ENCODE measurements at regions not wholly inside any gene's neighbourhood (a gene's known extent, or its start where the extent isn't known, plus 50 kb on each side); places are given as distances from the start of the nearest gene placed in this dataset.
"Not testable (repeated sequence)": the region's sequence is repeated elsewhere in the genome, so short reads cannot be mapped to it uniquely, and the experiment has no call there.

GRCh38 chr7:50854831-50855230 lies 72.1 kb upstream of the GRB10 start:
- DNase-seq, result no peak

GRCh38 chr7:50854247-50854646 lies 71.6 kb upstream of the GRB10 start:
- DNase-seq, result no peak

- peak in 1 of 14 donors; percentile 9 for DNase-seq
Measured at GRCh38 chr7:50853311-50853710, 70.6 kb upstream of the GRB10 start.

GRCh38 chr7:50852901-50853300 lies 70.2 kb upstream of the GRB10 start:
- no peak for DNase-seq

- DNase-seq, result no peak
Measured at GRCh38 chr7:50851891-50852290, 69.2 kb upstream of the GRB10 start.

GRCh38 chr7:50851451-50851850 lies 68.8 kb upstream of the GRB10 start:
- no peak for DNase-seq

GRCh38 chr7:50849991-50850390 lies 67.3 kb upstream of the GRB10 start:
- no peak for DNase-seq

GRCh38 chr7:50848203-50848602 lies 65.5 kb upstream of the GRB10 start:
- no peak for DNase-seq

- DNase-seq, result not testable (repeated sequence)
Measured at GRCh38 chr7:50844861-50845260, 62.2 kb upstream of the GRB10 start.

GRCh38 chr7:50842041-50842440 lies 59.3 kb upstream of the GRB10 start:
- DNase-seq, result no peak

GRCh38 chr7:50838675-50839377 lies 56.1 kb upstream of the GRB10 start:
- no peak for DNase-seq

GRCh38 chr7:50837965-50838364 lies 55.3 kb upstream of the GRB10 start:
- DNase-seq, result no peak

- DNase-seq, result peak in 1 of 14 donors; percentile 8
Measured at GRCh38 chr7:50836646-50837045, 54.0 kb upstream of the GRB10 start.

- no peak for DNase-seq
Measured at GRCh38 chr7:50835156-50835555, 52.5 kb upstream of the GRB10 start.

GRCh38 chr7:50834679-50835078 lies 52.0 kb upstream of the GRB10 start:
- peak in 2 of 14 donors; percentile 25 to 95 for DNase-seq

- peak in 1 of 14 donors; percentile 66 for DNase-seq
Measured at GRCh38 chr7:50834031-50834535, 51.4 kb upstream of the GRB10 start.

GRCh38 chr7:50832744-50833143 lies 50.0 kb upstream of the GRB10 start:
- no peak for DNase-seq
